ENCODE measurements at regions not wholly inside any gene's neighbourhood (a gene's known extent, or its start where the extent isn't known, plus 50 kb on each side); places are given as distances from the start of the nearest gene placed in this dataset.

- DNase-seq (no peak), ATAC-seq (ENCODE audit: low read depth) (no peak)
- peaks cover 0 to 6% (median 0%) of the 10 kb centered on the region in 3 donors for H3K9me3 ChIP-seq (ENCODE audit: control extremely low read depth in 1 of 3, control insufficient read depth in 2 of 3, insufficient read depth in 1 of 3, low read length in 2 of 3)
- no peak for TF ChIP-seq CTCF (IDR thresholded peaks at IDR 0.05)
- TF ChIP-seq EZH2 (IDR thresholded peaks at IDR 0.05; ENCODE audit: borderline replicate concordance, insufficient read depth, low read depth, low read length, poor library complexity, severe bottlenecking), result no peak
- 93% methylated on average over 2 of the region's 4 CpGs for WGBS (ENCODE audit: insufficient coverage)
- no peaks in the 10 kb centered on the region for H3K9me3 Mint-ChIP-seq (ENCODE audit: insufficient read depth)
- no peak overlapping the region for H3K4me2 ChIP-seq (replicated peaks; ENCODE audit: low read depth, low read length, poor library complexity, severe bottlenecking)
- H3K4me1 ChIP-seq (ENCODE audit: control insufficient read depth in 2 of 2, insufficient read depth in 2 of 2, low read length in 2 of 2), result no peaks in the 10 kb centered on the region
- no peak overlapping the region for H3K4me3 ChIP-seq (ENCODE audit: control extremely low read depth in 1 of 5, extremely low read depth in 1 of 5, insufficient read depth in 1 of 5, low read depth in 2 of 5, low read length in 4 of 5)
- ChIA-PET CTCF (no interaction called here), POLR2A (no interaction called here)
- intact Hi-C loops (cut with micrococcal nuclease), result no loop called here
- no peak overlapping the region for H3K27ac ChIP-seq (ENCODE audit: low read length in 2 of 2)
- H3K4me3 Mint-ChIP-seq, result no peak overlapping the region
- H2AFZ ChIP-seq (ENCODE audit: insufficient read depth, low read depth, low read length, poor library complexity, severe bottlenecking), result no peak overlapping the region
- H3K27me3 Mint-ChIP-seq, result peaks cover 6% of the 10 kb centered on the region
- H3K27me3 ChIP-seq (replicated peaks in 1 of 4; ENCODE audit: control extremely low read depth in 1 of 4, control insufficient read depth in 3 of 4, insufficient read depth in 4 of 4, low read length in 3 of 4), result no peaks in the 10 kb centered on the region
- no peak overlapping the region for H3K9ac ChIP-seq (ENCODE audit: low read length)
- H3K36me3 ChIP-seq (replicated peaks in 1 of 2; ENCODE audit: control extremely low read depth in 1 of 2, control insufficient read depth in 1 of 2, extremely low read depth in 1 of 2, insufficient read depth in 2 of 2, low read length in 1 of 2), result no peaks in the 10 kb centered on the region
- H3K27ac Mint-ChIP-seq, result no peak overlapping the region
- no peaks in the 10 kb centered on the region for H3K4me1 Mint-ChIP-seq
- no peaks in the 10 kb centered on the region for H4K20me1 ChIP-seq (ENCODE audit: control insufficient read depth, insufficient read depth, low read length, poor library complexity, severe bottlenecking)
- H3K79me2 ChIP-seq (ENCODE audit: control insufficient read depth, insufficient read depth, low read length), result no peaks in the 10 kb centered on the region
Measured at GRCh38 chr20:16675001-16675564, 54.7 kb upstream of the SNRPB2 start.

- no peaks in the 10 kb centered on the region for H3K79me2 ChIP-seq (ENCODE audit: control insufficient read depth, insufficient read depth, low read length)
- H3K4me3 ChIP-seq (ENCODE audit: control extremely low read depth in 1 of 5, extremely low read depth in 1 of 5, insufficient read depth in 1 of 5, low read depth in 2 of 5, low read length in 4 of 5), result no peak overlapping the region
- intact Hi-C loops (cut with micrococcal nuclease), result no loop called here
- H3K4me2 ChIP-seq (replicated peaks; ENCODE audit: low read depth, low read length, poor library complexity, severe bottlenecking), result no peak overlapping the region
- ATAC-seq (ENCODE audit: low read depth), result no peak
- ChIA-PET POLR2A (no interaction called here), CTCF (no interaction called here)
- H3K36me3 ChIP-seq (replicated peaks in 1 of 2; ENCODE audit: control extremely low read depth in 1 of 2, control insufficient read depth in 1 of 2, extremely low read depth in 1 of 2, insufficient read depth in 2 of 2, low read length in 1 of 2), result no peaks in the 10 kb centered on the region
- H2AFZ ChIP-seq (ENCODE audit: insufficient read depth, low read depth, low read length, poor library complexity, severe bottlenecking), result no peak overlapping the region
- Mint-ChIP-seq H3K4me1 (no peaks in the 10 kb centered on the region), H3K9me3 (ENCODE audit: insufficient read depth) (peaks cover 4% of the 10 kb centered on the region), H3K27ac (no peak overlapping the region), H3K27me3 (peaks cover 6% of the 10 kb centered on the region), H3K4me3 (no peak overlapping the region)
- peaks cover 0 to 9% (median 0%) of the 10 kb centered on the region in 3 donors for H3K9me3 ChIP-seq (ENCODE audit: control extremely low read depth in 1 of 3, control insufficient read depth in 2 of 3, insufficient read depth in 1 of 3, low read length in 2 of 3)
- H3K27ac ChIP-seq (ENCODE audit: low read length in 2 of 2), result no peak overlapping the region
- no peak overlapping the region for H3K9ac ChIP-seq (ENCODE audit: low read length)
- H3K4me1 ChIP-seq (ENCODE audit: control insufficient read depth in 2 of 2, insufficient read depth in 2 of 2, low read length in 2 of 2), result no peaks in the 10 kb centered on the region
- no peak for TF ChIP-seq EZH2 (IDR thresholded peaks at IDR 0.05; ENCODE audit: borderline replicate concordance, insufficient read depth, low read depth, low read length, poor library complexity, severe bottlenecking)
- no peak for TF ChIP-seq CTCF (IDR thresholded peaks at IDR 0.05)
- no peaks in the 10 kb centered on the region for H3K27me3 ChIP-seq (replicated peaks in 1 of 4; ENCODE audit: control extremely low read depth in 1 of 4, control insufficient read depth in 3 of 4, insufficient read depth in 4 of 4, low read length in 3 of 4)
- no peak for DNase-seq
- WGBS (ENCODE audit: insufficient coverage), result 100% methylated on average over 2 of the region's 4 CpGs
- H4K20me1 ChIP-seq (ENCODE audit: control insufficient read depth, insufficient read depth, low read length, poor library complexity, severe bottlenecking), result no peaks in the 10 kb centered on the region
Measured at GRCh38 chr20:16674243-16674642, 55.6 kb upstream of the SNRPB2 start.
